GM10266 (cell line): ENCODE measurements at regions not wholly inside any gene's neighbourhood (a gene's known extent, or its start where the extent isn't known, plus 50 kb on each side); places are given as distances from the start of the nearest gene placed in this dataset.

ENCODE experiments used
- DNase-seq: peaks from one replicate; pipeline ENCODE4 v3.0.0; 2012; ENCODE audit errors: extremely low spot score
- TF ChIP-seq, protein P1 (sequence below): IDR thresholded peaks from 2 replicates; pipeline ENCODE4 v1.5.1; 2012; ENCODE audit warnings: mild to moderate bottlenecking, low read depth; ENCODE audit not compliant: control insufficient read depth, insufficient read depth; ENCODE audit errors: missing control alignments

DNA sequence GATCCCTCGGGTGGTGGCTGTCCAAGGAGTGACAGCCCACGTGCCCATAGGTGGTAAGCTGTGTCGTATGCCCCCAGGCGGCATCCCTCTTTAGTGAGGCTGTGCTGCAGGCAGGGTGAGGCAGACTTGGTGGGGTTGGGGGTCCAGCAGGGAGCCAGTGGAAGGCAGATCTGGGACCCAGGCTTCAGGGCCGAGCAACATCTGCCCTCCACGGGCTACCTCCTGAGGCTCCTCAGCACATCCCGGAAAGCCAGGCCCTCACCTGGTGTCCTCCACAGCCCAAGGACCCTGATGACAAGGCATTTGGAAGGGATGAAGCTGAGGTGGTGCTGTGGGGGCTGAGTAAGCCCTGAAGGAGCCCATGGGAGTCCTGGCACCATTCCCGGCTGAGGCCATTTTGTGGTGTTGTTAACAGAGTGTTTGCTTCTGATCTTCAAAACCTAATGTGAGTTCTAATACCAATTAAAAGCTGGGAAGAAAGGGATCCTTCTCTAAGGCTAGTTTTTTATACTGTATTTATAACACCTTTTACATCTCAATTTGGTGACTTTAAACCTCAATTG lies 295.8 kb upstream of the IRX2 start:
- DNase-seq: no peak
- TF ChIP-seq, protein P1, sequence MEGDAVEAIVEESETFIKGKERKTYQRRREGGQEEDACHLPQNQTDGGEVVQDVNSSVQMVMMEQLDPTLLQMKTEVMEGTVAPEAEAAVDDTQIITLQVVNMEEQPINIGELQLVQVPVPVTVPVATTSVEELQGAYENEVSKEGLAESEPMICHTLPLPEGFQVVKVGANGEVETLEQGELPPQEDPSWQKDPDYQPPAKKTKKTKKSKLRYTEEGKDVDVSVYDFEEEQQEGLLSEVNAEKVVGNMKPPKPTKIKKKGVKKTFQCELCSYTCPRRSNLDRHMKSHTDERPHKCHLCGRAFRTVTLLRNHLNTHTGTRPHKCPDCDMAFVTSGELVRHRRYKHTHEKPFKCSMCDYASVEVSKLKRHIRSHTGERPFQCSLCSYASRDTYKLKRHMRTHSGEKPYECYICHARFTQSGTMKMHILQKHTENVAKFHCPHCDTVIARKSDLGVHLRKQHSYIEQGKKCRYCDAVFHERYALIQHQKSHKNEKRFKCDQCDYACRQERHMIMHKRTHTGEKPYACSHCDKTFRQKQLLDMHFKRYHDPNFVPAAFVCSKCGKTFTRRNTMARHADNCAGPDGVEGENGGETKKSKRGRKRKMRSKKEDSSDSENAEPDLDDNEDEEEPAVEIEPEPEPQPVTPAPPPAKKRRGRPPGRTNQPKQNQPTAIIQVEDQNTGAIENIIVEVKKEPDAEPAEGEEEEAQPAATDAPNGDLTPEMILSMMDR: no peak

DNA sequence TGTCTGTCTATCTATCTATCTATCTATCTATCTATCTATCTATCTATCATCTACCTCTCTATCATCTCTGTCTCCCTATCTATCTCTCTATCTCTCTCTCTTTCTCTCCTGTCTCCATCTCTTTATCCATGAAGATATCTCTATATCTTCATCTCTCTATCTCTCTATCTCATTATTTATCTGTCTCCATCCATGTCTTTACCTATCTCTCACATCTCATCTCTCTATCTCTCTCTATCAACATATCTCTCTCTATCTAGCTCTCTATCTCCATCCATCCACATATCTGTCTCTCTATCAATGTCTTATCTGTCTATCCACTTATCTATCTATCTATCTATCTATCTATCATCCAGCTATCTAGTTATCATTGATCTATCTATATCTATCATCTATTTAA lies 292.1 kb upstream of the IRX2 start:
- TF ChIP-seq, protein P1: no peak
- no peak for DNase-seq

DNA sequence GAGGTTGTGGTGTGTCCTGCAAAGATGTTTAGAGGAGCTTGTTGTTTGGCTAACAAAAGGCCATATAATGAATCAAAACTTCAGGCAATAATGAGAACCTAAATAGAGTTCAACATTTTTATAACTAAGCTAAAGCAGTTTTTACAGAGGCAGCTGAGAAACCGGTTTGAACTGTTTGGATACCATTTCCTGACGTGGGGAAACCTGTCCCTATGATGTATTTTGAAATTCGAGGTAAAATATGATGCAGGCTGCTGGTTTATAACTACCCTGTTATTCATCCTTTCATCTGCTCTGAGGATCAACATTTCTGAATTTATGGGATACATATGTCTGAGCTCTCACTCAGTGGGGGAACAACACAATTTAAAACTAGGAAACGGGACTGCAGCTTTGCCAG lies 289.5 kb upstream of the IRX2 start:
- DNase-seq: no peak
- TF ChIP-seq, protein P1: no peak

DNA sequence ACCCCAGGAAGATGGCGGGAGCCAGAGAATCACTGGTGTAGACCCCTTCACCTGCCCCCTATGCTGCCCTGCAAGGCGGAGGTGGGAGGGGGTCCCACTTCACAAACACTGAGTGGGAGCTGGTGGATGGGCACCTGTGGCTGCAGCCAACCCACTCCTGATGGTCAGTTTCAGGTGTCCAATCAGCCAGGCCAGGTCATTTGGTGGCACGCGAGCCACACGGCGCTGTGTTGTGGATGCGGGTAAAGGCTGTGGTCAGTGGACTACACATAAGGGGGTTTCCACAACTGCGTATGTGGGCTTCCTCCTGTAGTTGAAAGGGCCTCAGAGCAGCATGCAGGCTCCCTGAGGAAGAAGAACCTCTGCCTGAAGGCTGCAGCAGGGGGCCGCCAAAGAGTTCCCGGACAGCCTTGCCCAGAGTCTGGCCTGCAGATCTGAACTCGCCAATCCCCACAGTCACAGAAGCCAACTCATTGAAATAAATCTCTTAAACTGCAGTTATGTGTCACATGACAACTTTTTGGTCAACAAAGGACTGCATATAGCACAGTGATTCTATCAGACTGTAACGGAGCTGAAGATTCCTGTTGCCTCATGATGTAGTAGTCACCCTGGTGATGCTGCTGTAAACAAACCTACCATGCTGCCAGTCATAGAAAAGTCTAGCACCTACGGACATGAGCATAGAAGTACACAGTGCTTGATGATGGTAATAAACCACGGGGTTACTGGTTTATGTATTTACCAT lies 284.7 kb upstream of the IRX2 start:
- TF ChIP-seq, protein P1: no peak
- DNase-seq: no peak

DNA sequence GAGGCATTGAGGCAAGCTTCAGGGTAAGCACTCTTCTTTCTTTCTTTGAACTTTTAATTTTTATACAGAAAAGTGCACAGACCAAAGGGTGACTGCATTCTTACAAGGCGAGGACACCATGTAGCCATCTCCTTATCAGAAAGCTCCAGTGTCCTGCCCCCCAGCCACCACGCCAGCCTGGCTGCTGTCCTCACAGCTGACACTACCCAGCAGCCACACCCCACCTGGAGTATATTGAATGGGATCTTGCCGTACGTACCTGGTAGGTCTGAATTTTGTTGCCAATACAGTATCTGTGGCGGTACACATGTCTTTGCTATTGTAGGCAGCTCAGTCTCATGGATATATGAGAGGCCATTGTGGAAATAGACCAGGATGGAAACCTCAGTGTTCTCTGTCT lies 284.0 kb upstream of the IRX2 start:
- DNase-seq: no peak
- TF ChIP-seq, protein P1: no peak

DNA sequence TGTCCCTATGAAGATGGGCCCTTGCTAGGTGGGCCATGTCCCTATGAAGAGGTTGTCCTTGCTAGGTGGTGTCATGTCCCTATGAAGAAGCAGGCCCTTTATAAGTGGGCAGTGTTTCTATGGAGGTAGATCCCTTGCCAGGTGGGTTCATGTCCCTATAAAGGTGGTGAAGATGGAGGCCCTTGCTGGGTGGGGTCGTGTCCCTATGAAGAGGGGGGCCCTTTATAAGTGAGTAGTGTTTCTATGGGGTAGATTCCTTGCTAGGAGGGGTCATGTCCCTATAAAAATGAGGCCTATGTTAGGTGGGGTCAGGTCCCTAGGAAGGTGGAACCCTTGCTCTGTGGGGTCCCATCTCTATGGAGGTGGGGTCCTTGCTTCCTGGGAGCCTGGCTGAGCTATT lies 283.4 kb upstream of the IRX2 start:
- TF ChIP-seq, protein P1: no peak

DNA sequence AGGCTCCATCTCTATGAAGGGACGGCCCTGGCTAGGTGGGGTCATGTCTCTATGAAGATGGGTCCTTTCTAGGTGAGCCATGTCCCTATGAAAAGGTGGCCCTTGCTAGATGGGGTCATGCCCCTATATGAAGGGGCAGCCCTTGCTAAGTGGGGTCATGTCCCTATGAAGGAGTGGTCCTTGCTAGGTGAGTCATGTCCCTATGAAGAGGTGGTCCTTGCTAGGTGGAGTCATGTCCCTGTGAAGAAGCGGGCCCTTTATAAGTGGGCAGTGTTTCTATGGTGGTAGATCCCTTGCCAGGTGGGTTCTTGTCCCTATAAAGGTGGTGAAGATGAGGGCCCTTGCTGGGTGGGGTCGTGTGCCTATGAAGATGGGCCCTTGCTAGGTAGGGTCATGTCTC lies 283.0 kb upstream of the IRX2 start:
- no peak for DNase-seq
- TF ChIP-seq, protein P1: no peak

More for the DNA sequence above, 283.4 kb upstream of the IRX2 start:
- no peak for DNase-seq
